ENCODE measurements at regions not wholly inside any gene's neighbourhood (a gene's known extent, or its start where the extent isn't known, plus 50 kb on each side); places are given as distances from the start of the nearest gene placed in this dataset.

DNA sequence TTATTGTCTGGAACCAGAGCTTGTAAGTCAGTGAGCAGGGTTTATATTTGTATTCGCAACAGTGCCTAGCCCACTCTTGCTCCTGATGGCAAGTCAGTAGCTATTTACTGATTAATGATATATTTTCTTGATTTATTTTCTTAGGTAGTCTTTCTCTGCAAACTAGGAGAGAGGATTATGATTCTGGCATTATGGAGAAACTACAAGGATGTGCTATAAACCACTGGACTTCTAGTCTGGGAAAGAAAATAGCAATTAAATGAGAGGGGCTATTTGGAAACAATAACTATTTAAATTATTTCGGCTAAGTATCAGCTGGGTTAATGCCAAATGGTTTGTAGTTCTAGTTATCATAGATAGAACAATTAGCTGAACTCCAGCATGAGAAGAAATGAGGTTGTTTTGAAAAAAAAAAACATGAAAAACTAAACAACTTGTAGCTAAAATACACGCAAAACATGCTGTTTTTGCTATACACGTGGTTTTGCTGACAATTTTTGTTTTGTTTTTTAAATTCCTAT lies 304.9 kb upstream of the TCF21 start:
- H3K36me3 ChIP-seq (ENCODE audit: insufficient read depth, low read length) = no peaks in the 10 kb centered on the region
- no peak for ATAC-seq (ENCODE audit: insufficient read depth, low read depth)
- TF ChIP-seq, protein P1, sequence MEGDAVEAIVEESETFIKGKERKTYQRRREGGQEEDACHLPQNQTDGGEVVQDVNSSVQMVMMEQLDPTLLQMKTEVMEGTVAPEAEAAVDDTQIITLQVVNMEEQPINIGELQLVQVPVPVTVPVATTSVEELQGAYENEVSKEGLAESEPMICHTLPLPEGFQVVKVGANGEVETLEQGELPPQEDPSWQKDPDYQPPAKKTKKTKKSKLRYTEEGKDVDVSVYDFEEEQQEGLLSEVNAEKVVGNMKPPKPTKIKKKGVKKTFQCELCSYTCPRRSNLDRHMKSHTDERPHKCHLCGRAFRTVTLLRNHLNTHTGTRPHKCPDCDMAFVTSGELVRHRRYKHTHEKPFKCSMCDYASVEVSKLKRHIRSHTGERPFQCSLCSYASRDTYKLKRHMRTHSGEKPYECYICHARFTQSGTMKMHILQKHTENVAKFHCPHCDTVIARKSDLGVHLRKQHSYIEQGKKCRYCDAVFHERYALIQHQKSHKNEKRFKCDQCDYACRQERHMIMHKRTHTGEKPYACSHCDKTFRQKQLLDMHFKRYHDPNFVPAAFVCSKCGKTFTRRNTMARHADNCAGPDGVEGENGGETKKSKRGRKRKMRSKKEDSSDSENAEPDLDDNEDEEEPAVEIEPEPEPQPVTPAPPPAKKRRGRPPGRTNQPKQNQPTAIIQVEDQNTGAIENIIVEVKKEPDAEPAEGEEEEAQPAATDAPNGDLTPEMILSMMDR (IDR thresholded peaks at IDR 0.05; ENCODE audit: borderline replicate concordance, extremely low read depth, low read length, poor library complexity, severe bottlenecking) = no peak
- no peak for TF ChIP-seq EZH2 (IDR thresholded peaks at IDR 0.05; ENCODE audit: borderline replicate concordance, low read depth, low read length, severe bottlenecking)
- DNase-seq = no peak
- H3K79me2 ChIP-seq (ENCODE audit: insufficient read depth, low read length) = no peaks in the 10 kb centered on the region
- no peaks in the 10 kb centered on the region for H3K4me1 ChIP-seq (ENCODE audit: insufficient read depth, low read length)
- H3K4me3 ChIP-seq (ENCODE audit: low read depth in 1 of 2, low read length in 2 of 2) = no peak overlapping the region
- no peaks in the 10 kb centered on the region for H3K27me3 ChIP-seq (ENCODE audit: insufficient read depth, low read length, poor library complexity)
- H3K9ac ChIP-seq (ENCODE audit: low read depth, low read length) = no peak overlapping the region
- no peak overlapping the region for H3K27ac ChIP-seq (ENCODE audit: low read length)
- no peaks in the 10 kb centered on the region for H3K9me3 ChIP-seq (ENCODE audit: insufficient read depth, low read length, severe bottlenecking)
- H4K20me1 ChIP-seq (ENCODE audit: insufficient read depth, low read length) = no peaks in the 10 kb centered on the region
- H3K4me2 ChIP-seq (ENCODE audit: insufficient read depth, low read length) = no peak overlapping the region
- no peak overlapping the region for H2AFZ ChIP-seq (ENCODE audit: low read depth, low read length)

DNA sequence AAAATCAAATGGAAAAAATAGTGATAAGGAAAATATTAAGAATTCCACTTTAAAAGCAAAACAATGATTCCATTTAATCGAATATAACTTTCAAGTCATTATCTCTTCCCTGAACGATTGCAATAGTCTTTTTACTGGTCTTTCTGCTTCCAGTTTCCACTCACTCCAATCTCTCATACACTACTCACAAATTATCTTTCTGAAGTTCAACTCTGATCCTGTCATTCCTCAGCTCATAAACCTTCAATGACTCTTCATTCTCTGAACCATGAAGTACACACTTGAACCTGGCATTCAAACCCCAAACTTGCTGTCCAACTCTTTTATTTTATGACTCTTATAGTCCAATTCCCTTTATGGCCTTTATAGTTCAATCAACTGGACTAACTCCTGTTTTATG lies 304.1 kb upstream of the TCF21 start:
- no peak for DNase-seq
- H3K79me2 ChIP-seq (ENCODE audit: insufficient read depth, low read length) = no peaks in the 10 kb centered on the region
- H2AFZ ChIP-seq (ENCODE audit: low read depth, low read length) = no peak overlapping the region
- no peak for TF ChIP-seq EZH2 (IDR thresholded peaks at IDR 0.05; ENCODE audit: borderline replicate concordance, low read depth, low read length, severe bottlenecking)
- TF ChIP-seq, protein P1 (IDR thresholded peaks at IDR 0.05; ENCODE audit: borderline replicate concordance, extremely low read depth, low read length, poor library complexity, severe bottlenecking) = no peak
- no peak for ATAC-seq (ENCODE audit: insufficient read depth, low read depth)
- H3K4me3 ChIP-seq (ENCODE audit: low read depth in 1 of 2, low read length in 2 of 2) = no peak overlapping the region
- no peak overlapping the region for H3K27ac ChIP-seq (ENCODE audit: low read length)
- H3K4me2 ChIP-seq (ENCODE audit: insufficient read depth, low read length) = no peak overlapping the region
- no peaks in the 10 kb centered on the region for H3K36me3 ChIP-seq (ENCODE audit: insufficient read depth, low read length)
- no peaks in the 10 kb centered on the region for H3K27me3 ChIP-seq (ENCODE audit: insufficient read depth, low read length, poor library complexity)
- H3K4me1 ChIP-seq (ENCODE audit: insufficient read depth, low read length) = no peaks in the 10 kb centered on the region
- no peaks in the 10 kb centered on the region for H3K9me3 ChIP-seq (ENCODE audit: insufficient read depth, low read length, severe bottlenecking)
- H4K20me1 ChIP-seq (ENCODE audit: insufficient read depth, low read length) = no peaks in the 10 kb centered on the region
- H3K9ac ChIP-seq (ENCODE audit: low read depth, low read length) = no peak overlapping the region

GRCh38 chr6:133585978-133586377 lies 302.9 kb upstream of the TCF21 start:
- TF ChIP-seq, protein P1 (IDR thresholded peaks at IDR 0.05; ENCODE audit: borderline replicate concordance, extremely low read depth, low read length, poor library complexity, severe bottlenecking) = no peak
- no peak for TF ChIP-seq EZH2 (IDR thresholded peaks at IDR 0.05; ENCODE audit: borderline replicate concordance, low read depth, low read length, severe bottlenecking)
- Histone ChIP-seq H3K27ac (ENCODE audit: low read length) (no peak overlapping the region), H3K4me1 (ENCODE audit: insufficient read depth, low read length) (no peaks in the 10 kb centered on the region), H3K9me3 (ENCODE audit: insufficient read depth, low read length, severe bottlenecking) (no peaks in the 10 kb centered on the region), H3K79me2 (ENCODE audit: insufficient read depth, low read length) (no peaks in the 10 kb centered on the region), H3K36me3 (ENCODE audit: insufficient read depth, low read length) (no peaks in the 10 kb centered on the region), H3K4me3 (ENCODE audit: low read depth in 1 of 2, low read length in 2 of 2) (no peak overlapping the region), H3K27me3 (ENCODE audit: insufficient read depth, low read length, poor library complexity) (no peaks in the 10 kb centered on the region), H3K9ac (ENCODE audit: low read depth, low read length) (no peak overlapping the region), H4K20me1 (ENCODE audit: insufficient read depth, low read length) (no peaks in the 10 kb centered on the region), H2AFZ (ENCODE audit: low read depth, low read length) (no peak overlapping the region), H3K4me2 (ENCODE audit: insufficient read depth, low read length) (no peak overlapping the region)
- ATAC-seq (ENCODE audit: insufficient read depth, low read depth) (no peak), DNase-seq (no peak)

All from DND-41 (cell line).